Peyer's patch (tissue), 4 donors: ENCODE measurements at regions not wholly inside any gene's neighbourhood (a gene's known extent, or its start where the extent isn't known, plus 50 kb on each side); places are given as distances from the start of the nearest gene placed in this dataset.

Experiments used
- CTCF ChIP-seq, 6 experiments: fragments of 450-650 bp in 4 of 6; fragments of 200-600 bp in 2 of 6; sonication (generic) in 1 of 6; IDR thresholded peaks; one replicate each; pipeline ENCODE4 v1.5.1; 2017 to 2019; ENCODE audit warnings: antibody characterized with exemption in 6 of 6, mild to moderate bottlenecking in 3 of 6, moderate library complexity in 1 of 6
- POLR2A ChIP-seq, 2 donors: fragments of 450-650 bp; IDR thresholded peaks; one replicate each; pipeline ENCODE4 v1.5.1; 2017; ENCODE audit warnings: antibody characterized with exemption in 2 of 2, mild to moderate bottlenecking in 2 of 2, moderate library complexity in 2 of 2

- TF ChIP-seq CTCF (IDR thresholded peaks at IDR 0.05) (no peak), POLR2A (IDR thresholded peaks at IDR 0.05) (no peak)
Measured at GRCh38 chr19:30175987-30176386, 196.2 kb upstream of the ZNF536 start.
